WTC11 (cell line): ENCODE measurements at regions not wholly inside any gene's neighbourhood (a gene's known extent, or its start where the extent isn't known, plus 50 kb on each side); places are given as distances from the start of the nearest gene placed in this dataset.

Experiments
- ELF4 ChIP-seq: sonication (generic); formaldehyde crosslinking; IDR thresholded peaks from 2 replicates; pipeline ENCODE4 v1.8.1; 2022; ENCODE audit warnings: low read depth, mild to moderate bottlenecking, moderate library complexity, missing genetic modification reagents
- MYBL2 ChIP-seq: sonication (generic); formaldehyde crosslinking; IDR thresholded peaks from 2 replicates; pipeline ENCODE4 v1.8.1; 2023; ENCODE audit warnings: mild to moderate bottlenecking, moderate library complexity, missing genetic modification reagents
- NFATC4 ChIP-seq: fragments of 250-450 bp; sonication (Bioruptor Pico); IDR thresholded peaks from 2 replicates; pipeline ENCODE4 v1.9.0; 2021; ENCODE audit warnings: mild to moderate bottlenecking
- TEAD4 ChIP-seq: sonication (generic); formaldehyde crosslinking; IDR thresholded peaks from 2 replicates; pipeline ENCODE4 v1.8.0; 2022; ENCODE audit warnings: mild to moderate bottlenecking, missing genetic modification reagents
- TP53 ChIP-seq: sonication (generic); formaldehyde crosslinking; IDR thresholded peaks from 2 replicates; pipeline ENCODE4 v1.8.1; 2023; ENCODE audit warnings: mild to moderate bottlenecking, missing genetic modification reagents
- ZNF138 ChIP-seq: sonication (generic); formaldehyde crosslinking; conservative IDR thresholded peaks from 2 replicates; pipeline ENCODE4 v1.8.1; 2022; ENCODE audit warnings: mild to moderate bottlenecking, moderate library complexity, missing genetic modification reagents
- ZNF232 ChIP-seq: sonication (generic); formaldehyde crosslinking; IDR thresholded peaks from 2 replicates; pipeline ENCODE4 v1.8.0; 2022; ENCODE audit warnings: mild to moderate bottlenecking, missing genetic modification reagents
- TF ChIP-seq, protein P1 (sequence below): sonication (generic); formaldehyde crosslinking; IDR thresholded peaks from 2 replicates; pipeline ENCODE4 v1.8.0; 2022; ENCODE audit warnings: mild to moderate bottlenecking, missing genetic modification reagents
- TF ChIP-seq, protein P2 (sequence below): sonication (generic); formaldehyde crosslinking; IDR thresholded peaks from 2 replicates; pipeline ENCODE4 v1.8.1; 2023; ENCODE audit warnings: mild to moderate bottlenecking, missing genetic modification reagents, moderate library complexity
- TF ChIP-seq, protein P3 (sequence below): fragments of 200-600 bp; IDR thresholded peaks from 2 replicates; pipeline ENCODE4 v1.8.0; 2022; ENCODE audit warnings: antibody characterized with exemption
- TF ChIP-seq, protein P4 (sequence below): sonication (generic); formaldehyde crosslinking; IDR thresholded peaks from 2 replicates; pipeline ENCODE4 v1.8.1; 2023; ENCODE audit warnings: mild to moderate bottlenecking, missing genetic modification reagents
- TF ChIP-seq, protein P5 (sequence below): fragments of 250-450 bp; sonication (Bioruptor Pico); IDR thresholded peaks from 2 replicates; pipeline ENCODE4 v1.9.0; 2021; ENCODE audit warnings: mild to moderate bottlenecking

DNA sequence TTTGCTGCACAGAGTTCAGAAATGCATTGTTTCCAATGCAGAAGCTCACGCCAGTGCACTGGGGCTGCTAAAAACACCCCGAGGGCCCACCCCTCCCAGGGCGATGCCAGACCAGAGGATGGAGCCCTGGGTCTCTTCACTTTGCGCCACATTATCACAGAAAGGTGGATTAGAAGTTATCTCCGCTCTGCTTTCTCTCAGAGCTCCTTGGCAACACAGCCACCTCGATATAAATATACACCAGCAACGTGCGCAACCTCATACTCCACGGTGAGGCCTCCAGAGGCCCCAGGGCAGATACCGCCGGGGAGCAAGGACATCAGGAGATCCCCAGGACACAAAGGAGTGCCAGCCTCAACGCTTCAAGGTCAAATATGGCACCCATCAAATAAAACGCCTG is 121.0 kb upstream of the TBX20 start:
- TF ChIP-seq, protein P1, sequence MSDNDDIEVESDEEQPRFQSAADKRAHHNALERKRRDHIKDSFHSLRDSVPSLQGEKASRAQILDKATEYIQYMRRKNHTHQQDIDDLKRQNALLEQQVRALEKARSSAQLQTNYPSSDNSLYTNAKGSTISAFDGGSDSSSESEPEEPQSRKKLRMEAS (CRISPR knock-in tag) = no peak
- TF ChIP-seq MYBL2 (CRISPR knock-in tag) (no peak), ZNF138 (no peak), ZNF232 (CRISPR knock-in tag) (no peak), NFATC4 (CRISPR knock-in tag) (no peak), ELF4 (no peak), TP53 (CRISPR knock-in tag) (no peak), TEAD4 (no peak)
- TF ChIP-seq, protein P2, sequence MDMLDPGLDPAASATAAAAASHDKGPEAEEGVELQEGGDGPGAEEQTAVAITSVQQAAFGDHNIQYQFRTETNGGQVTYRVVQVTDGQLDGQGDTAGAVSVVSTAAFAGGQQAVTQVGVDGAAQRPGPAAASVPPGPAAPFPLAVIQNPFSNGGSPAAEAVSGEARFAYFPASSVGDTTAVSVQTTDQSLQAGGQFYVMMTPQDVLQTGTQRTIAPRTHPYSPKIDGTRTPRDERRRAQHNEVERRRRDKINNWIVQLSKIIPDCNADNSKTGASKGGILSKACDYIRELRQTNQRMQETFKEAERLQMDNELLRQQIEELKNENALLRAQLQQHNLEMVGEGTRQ (CRISPR knock-in tag) = no peak
- TF ChIP-seq, protein P3, sequence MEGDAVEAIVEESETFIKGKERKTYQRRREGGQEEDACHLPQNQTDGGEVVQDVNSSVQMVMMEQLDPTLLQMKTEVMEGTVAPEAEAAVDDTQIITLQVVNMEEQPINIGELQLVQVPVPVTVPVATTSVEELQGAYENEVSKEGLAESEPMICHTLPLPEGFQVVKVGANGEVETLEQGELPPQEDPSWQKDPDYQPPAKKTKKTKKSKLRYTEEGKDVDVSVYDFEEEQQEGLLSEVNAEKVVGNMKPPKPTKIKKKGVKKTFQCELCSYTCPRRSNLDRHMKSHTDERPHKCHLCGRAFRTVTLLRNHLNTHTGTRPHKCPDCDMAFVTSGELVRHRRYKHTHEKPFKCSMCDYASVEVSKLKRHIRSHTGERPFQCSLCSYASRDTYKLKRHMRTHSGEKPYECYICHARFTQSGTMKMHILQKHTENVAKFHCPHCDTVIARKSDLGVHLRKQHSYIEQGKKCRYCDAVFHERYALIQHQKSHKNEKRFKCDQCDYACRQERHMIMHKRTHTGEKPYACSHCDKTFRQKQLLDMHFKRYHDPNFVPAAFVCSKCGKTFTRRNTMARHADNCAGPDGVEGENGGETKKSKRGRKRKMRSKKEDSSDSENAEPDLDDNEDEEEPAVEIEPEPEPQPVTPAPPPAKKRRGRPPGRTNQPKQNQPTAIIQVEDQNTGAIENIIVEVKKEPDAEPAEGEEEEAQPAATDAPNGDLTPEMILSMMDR = no peak
- TF ChIP-seq, protein P4, sequence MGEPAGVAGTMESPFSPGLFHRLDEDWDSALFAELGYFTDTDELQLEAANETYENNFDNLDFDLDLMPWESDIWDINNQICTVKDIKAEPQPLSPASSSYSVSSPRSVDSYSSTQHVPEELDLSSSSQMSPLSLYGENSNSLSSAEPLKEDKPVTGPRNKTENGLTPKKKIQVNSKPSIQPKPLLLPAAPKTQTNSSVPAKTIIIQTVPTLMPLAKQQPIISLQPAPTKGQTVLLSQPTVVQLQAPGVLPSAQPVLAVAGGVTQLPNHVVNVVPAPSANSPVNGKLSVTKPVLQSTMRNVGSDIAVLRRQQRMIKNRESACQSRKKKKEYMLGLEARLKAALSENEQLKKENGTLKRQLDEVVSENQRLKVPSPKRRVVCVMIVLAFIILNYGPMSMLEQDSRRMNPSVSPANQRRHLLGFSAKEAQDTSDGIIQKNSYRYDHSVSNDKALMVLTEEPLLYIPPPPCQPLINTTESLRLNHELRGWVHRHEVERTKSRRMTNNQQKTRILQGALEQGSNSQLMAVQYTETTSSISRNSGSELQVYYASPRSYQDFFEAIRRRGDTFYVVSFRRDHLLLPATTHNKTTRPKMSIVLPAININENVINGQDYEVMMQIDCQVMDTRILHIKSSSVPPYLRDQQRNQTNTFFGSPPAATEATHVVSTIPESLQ (CRISPR knock-in tag) = no peak
- TF ChIP-seq, protein P5, sequence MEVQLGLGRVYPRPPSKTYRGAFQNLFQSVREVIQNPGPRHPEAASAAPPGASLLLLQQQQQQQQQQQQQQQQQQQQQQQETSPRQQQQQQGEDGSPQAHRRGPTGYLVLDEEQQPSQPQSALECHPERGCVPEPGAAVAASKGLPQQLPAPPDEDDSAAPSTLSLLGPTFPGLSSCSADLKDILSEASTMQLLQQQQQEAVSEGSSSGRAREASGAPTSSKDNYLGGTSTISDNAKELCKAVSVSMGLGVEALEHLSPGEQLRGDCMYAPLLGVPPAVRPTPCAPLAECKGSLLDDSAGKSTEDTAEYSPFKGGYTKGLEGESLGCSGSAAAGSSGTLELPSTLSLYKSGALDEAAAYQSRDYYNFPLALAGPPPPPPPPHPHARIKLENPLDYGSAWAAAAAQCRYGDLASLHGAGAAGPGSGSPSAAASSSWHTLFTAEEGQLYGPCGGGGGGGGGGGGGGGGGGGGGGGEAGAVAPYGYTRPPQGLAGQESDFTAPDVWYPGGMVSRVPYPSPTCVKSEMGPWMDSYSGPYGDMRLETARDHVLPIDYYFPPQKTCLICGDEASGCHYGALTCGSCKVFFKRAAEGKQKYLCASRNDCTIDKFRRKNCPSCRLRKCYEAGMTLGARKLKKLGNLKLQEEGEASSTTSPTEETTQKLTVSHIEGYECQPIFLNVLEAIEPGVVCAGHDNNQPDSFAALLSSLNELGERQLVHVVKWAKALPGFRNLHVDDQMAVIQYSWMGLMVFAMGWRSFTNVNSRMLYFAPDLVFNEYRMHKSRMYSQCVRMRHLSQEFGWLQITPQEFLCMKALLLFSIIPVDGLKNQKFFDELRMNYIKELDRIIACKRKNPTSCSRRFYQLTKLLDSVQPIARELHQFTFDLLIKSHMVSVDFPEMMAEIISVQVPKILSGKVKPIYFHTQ (CRISPR knock-in tag) = no peak
